Activated T-helper 1 cell treated with anti-CD3 and anti-CD28 coated beads, Interleukin-2, amount 50 U/mL, for 16 hours (primary cell): ENCODE measurements at regions not wholly inside any gene's neighbourhood (a gene's known extent, or its start where the extent isn't known, plus 50 kb on each side); places are given as distances from the start of the nearest gene placed in this dataset.

Experiments used
- DNase-seq, 2 donors: peaks; one replicate each; pipeline ENCODE4 v3.0.0-alpha.2; 2020; ENCODE audit warnings: low read depth in 1 of 2, low spot score in 1 of 2

GRCh38 chr13:59504407-59504806, 659.3 kb downstream of the DIAPH3 start:
- DNase-seq = no peak

GRCh38 chr13:59510386-59510785, 653.3 kb downstream of the DIAPH3 start:
- no peak for DNase-seq

- DNase-seq = no peak
Measured at GRCh38 chr13:59513686-59514085, 650.0 kb downstream of the DIAPH3 start.

GRCh38 chr13:59514316-59514715, 649.4 kb downstream of the DIAPH3 start:
- no peak for DNase-seq

- DNase-seq = no peak
Measured at GRCh38 chr13:59519819-59520218, 643.9 kb downstream of the DIAPH3 start.

- DNase-seq = no peak
Measured at GRCh38 chr13:59521549-59521948, 642.2 kb downstream of the DIAPH3 start.

- no peak for DNase-seq
Measured at GRCh38 chr13:59522652-59523051, 641.1 kb downstream of the DIAPH3 start.

- DNase-seq = no peak
Measured at GRCh38 chr13:59527500-59527899, 636.2 kb downstream of the DIAPH3 start.

GRCh38 chr13:59531571-59532091, 632.1 kb downstream of the DIAPH3 start:
- DNase-seq = no peak

GRCh38 chr13:59532405-59532804, 631.3 kb downstream of the DIAPH3 start:
- no peak for DNase-seq

GRCh38 chr13:59533561-59534555, 629.9 kb downstream of the DIAPH3 start:
- DNase-seq = no peak

- DNase-seq = no peak
Measured at GRCh38 chr13:59534806-59535205, 628.9 kb downstream of the DIAPH3 start.

- no peak for DNase-seq
Measured at GRCh38 chr13:59537500-59537899, 626.2 kb downstream of the DIAPH3 start.

GRCh38 chr13:59538512-59538911, 625.2 kb downstream of the DIAPH3 start:
- DNase-seq = no peak

GRCh38 chr13:59542303-59542702, 621.4 kb downstream of the DIAPH3 start:
- DNase-seq = no peak

GRCh38 chr13:59543418-59543817, 620.3 kb downstream of the DIAPH3 start:
- DNase-seq = no peak

- DNase-seq = no peak
Measured at GRCh38 chr13:59545007-59545406, 618.7 kb downstream of the DIAPH3 start.

GRCh38 chr13:59546178-59546577, 617.5 kb downstream of the DIAPH3 start:
- no peak for DNase-seq

- no peak for DNase-seq
Measured at GRCh38 chr13:59547950-59548349, 615.8 kb downstream of the DIAPH3 start.

- no peak for DNase-seq
Measured at GRCh38 chr13:59562924-59563323, 600.8 kb downstream of the DIAPH3 start.

- DNase-seq = no peak
Measured at GRCh38 chr13:59566561-59566960, 597.2 kb downstream of the DIAPH3 start.

GRCh38 chr13:59568306-59568705, 595.4 kb downstream of the DIAPH3 start:
- no peak for DNase-seq

- DNase-seq = no peak
Measured at GRCh38 chr13:59570204-59570603, 593.5 kb downstream of the DIAPH3 start.
